Right ventricle myocardium inferior (tissue), 1 donor: ENCODE measurements at regions not wholly inside any gene's neighbourhood (a gene's known extent, or its start where the extent isn't known, plus 50 kb on each side); places are given as distances from the start of the nearest gene placed in this dataset.

ENCODE experiments used
- ATAC-seq: fragments of 200-7000 bp; cut with Tn5 transposase; one replicate; pipeline ENCODE4 v1.9.1; 2020; ENCODE audit warnings: mild to moderate bottlenecking, moderate library complexity
- DNase-seq: peaks from one replicate; pipeline ENCODE4 v3.0.0; 2021; ENCODE audit errors: missing footprints
- intact Hi-C: fragments of 100-400 bp; cut with DNase I; formaldehyde crosslinking; loops from one replicate; pipeline ENCODE4 v1.11.0; 2022
- donor health status: DM: no; HTN: yes; CAD: no; lungs with severe emphysema.

DNA sequence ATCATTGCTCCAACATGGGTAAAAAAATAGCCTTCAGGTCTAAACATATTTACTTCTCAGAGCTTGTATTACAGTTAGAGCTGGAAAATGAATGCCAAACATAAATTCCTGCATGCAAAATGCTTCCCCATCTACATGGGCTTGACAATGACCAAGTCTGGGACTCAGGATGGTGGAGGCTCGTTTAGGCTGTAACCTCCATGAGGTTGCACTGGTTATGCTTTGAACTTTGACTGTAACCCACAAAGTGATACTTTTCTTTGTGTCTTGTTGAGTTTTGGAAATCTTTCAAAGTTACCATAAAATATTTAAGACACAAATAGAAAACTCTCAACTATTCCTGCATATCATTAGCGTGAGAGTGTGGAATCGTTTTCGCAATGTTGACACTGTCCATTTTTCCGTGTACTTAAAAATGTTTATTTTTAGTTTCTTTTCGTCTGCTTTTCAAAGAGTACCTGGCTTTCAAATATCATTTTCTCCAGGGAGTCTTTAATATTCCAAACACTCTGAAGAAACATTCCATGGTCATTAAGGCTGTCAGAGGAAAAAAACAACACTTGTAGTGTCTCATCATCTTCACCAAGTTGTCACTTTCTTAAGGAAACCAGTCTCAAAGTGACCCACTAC, 487.8 kb downstream of the ENC1 start:
- intact Hi-C loops, result no loop called here
- ATAC-seq, result no peak
- no peak for DNase-seq

DNA sequence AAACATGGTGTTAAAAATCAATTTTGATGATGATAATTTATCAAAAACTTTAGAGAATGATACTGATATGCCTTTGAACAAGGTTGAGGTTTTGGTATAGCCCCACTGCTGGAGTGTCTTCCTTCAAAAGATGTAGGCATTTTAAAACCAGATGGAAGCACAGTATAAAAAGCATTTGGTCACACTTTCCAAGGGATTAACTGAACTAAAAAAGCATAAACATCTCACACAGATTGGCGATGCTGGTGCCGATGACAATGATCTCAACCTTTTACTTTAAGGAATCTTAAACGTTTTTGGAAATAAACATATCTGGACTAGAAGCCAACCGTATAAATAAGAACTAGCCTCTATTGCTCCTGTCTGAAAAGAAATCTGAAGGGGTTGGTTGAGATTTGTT, 488.4 kb downstream of the ENC1 start:
- no peak for DNase-seq
- no peak for ATAC-seq
- intact Hi-C loops, result no loop called here

DNA sequence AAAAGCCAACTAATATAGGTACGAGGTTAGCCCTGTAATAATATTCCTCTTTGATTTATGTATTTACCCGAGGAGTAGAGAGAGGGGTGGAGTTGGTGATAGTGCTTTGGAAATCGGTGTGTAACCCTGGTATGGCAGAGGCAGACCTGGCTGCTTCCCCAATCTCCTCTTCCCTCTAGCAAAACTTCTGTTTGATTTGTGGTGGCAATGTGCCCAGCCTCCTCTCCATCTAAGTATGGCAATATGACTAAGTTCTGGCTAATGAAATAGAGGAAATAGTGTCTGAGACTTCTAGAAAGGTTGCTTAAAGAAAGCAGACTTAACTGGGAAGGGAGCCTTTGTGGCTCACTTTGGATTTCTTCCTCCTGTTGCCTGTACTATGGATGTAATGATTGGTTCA, 491.1 kb downstream of the ENC1 start:
- DNase-seq (no peak), ATAC-seq (no peak)
- intact Hi-C loops, result no loop called here

DNA sequence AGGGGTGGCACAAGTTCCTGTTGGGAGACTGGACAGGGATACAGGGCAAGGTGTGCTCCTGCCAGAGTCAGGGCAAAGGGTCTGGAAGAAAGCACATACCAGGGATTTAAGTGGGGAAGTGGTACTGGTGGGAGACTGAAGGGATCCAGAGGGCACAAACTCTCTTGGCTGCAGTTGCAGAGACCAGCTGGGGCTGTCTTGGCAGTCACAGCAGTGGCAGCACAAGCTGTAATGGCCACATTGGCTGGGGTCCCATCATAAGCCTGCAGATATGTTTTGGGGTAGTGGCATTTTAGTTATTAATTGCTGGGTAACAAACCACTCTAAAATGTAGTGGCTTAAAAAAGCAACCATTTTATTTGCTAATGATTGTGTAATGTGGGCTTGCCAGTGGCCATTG, 492.2 kb downstream of the ENC1 start:
- ATAC-seq, result no peak
- DNase-seq, result no peak
- intact Hi-C loops, result no loop called here

DNA sequence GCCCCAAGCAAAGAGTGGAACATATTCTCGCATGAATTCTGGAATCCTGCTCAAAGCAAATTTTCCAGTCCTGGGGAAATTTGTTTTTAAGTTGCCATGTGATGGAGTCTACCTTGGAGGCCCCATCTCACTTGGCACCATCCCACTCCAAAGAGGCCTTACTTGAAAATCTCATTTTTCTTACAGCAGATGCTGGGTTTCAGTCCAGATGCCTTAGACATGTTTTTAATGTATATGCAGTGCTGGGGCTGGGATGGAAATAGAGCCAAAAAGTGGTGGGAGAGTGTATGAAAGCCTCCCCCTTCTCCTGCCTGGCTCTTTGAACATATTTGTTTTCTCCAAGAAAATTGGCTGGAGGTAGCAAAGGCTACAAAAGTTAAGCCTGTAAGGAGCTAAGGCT, 493.7 kb downstream of the ENC1 start:
- intact Hi-C loops, result no loop called here
- no peak for ATAC-seq
- no peak for DNase-seq

DNA sequence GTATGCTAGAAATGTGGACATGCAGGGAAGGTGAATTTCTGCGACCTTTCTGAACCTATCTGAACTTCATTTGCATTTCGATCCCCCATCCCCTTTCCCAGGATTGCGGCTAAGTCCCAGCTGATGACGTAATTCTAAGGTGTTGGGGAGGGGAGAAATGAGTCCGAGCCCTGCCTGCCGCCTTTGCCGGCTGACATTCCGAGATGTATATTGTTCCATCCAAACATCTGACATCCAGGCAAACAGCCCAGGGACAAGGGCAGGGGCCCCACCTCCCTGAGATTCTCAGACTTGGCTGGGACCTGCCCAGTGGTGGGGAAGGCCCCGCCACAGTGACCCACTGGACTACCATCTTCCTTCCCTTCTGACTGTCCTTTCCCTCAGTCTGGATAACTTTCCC, 494.6 kb downstream of the ENC1 start:
- DNase-seq, result no peak
- intact Hi-C loops, result no loop called here
- ATAC-seq, result no peak

DNA sequence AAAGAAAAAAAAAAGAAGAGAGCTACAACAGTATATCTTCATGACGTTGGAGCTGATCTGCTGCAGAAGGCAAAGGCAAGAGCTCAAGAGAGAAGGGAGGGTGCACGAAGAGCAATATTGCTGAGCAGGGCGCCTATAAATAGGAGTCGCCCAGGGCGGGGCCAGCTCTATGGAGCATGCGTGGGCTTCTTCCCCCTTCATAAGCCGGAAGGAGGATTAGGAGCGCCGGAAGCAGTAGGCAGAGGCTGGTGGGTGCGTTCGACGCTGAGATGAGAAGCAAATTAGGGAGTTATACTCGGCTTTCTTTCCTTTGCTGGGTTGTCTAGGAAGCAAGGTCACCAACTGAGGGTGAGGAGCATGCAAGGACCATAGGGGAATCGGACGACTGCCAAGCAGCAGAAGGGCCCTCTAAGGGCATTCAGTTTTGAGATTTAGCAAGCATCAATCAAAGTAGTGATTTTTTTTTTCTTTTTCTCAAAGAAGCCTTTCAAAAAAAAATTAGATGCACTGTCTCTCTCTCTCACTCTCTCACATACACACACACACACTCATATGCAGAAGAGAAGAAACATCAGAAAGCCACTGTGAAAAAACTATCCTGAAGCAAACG, 496.7 kb downstream of the ENC1 start:
- DNase-seq, result no peak
- ATAC-seq, result no peak
- intact Hi-C loops, result no loop called here

DNA sequence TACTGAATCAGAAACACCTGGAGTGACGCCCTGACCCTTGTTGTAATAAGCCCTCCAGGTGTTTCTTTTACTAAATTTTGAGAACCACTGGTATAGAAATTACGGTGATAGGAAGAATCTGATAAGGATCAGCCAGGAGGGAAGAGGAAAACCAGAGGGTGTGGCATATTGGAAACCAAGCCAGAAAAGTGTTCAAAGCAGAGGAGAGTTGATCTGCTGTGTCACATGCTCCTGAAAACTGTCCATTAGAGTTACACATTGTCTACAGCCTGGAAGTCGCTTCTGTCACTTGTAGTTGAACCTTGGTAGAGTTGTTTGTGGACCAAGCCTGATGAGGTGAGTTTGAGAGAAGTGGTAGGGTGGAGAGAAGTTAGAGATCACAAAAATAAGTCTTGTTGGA, 497.4 kb downstream of the ENC1 start:
- no peak for DNase-seq
- ATAC-seq, result no peak
- intact Hi-C loops, result no loop called here

DNA sequence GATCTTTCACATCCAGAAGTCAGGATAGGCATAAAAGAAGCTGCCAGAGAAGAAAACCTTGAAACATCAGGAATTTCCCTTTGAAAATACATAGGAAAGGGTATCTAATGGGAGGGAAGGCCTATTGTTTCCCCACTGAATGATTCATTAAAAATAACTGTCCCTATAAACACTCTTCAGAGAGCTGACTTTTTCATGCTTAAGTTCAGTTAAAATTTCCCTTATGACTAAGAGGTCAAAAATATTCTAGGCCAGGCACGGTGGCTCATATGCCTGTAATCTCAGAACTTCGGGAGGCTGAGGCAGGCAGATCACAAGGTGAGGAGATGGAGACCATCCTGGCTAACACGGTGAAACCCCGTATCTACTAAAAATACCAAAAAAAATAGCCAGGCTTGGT, 499.5 kb downstream of the ENC1 start:
- intact Hi-C loops, result no loop called here
- DNase-seq (no peak), ATAC-seq (no peak)

DNA sequence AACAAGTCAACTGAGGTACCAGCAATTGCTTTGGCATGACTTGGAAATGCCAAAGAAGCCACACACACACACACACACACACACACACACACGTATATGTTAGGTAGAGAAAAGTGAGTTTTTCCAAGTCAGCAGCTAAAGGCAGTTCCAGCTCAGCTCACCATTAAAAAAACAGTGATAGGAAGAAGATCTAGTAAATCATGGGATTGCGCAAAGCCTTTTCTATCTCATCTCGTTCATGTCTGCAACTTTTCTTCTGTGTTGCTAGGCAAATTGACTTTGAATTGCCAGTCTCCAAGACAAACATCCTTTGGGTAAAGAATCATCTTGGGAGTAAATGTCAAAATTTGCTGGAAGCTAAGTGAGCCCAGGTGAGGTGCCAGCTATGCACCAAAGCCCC, 500.1 kb downstream of the ENC1 start:
- ATAC-seq, result no peak

DNA sequence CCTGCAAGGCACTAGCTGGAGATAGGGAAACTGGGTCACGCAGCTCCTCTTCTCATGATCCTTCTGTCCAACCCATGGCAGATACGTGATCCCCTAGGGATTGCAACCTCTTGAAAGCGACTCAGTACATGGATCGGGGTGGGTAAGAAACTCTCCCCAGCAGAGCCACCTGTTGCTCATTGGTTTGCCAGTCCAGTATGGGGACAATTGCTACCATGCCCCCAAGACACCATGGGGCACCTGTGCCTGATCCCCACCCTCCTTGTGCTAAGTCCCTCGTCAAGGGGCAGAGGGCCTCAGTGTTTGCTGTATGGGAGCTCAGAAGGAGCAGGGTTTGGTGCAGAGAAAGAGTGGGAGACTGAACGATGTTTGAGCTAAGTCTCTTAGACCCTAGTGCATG, 500.9 kb downstream of the ENC1 start:
- DNase-seq (no peak), ATAC-seq (no peak)
- intact Hi-C loops, result no loop called here

More for the DNA sequence above, 500.1 kb downstream of the ENC1 start:
- intact Hi-C loops, result no loop called here
- no peak for DNase-seq

DNA sequence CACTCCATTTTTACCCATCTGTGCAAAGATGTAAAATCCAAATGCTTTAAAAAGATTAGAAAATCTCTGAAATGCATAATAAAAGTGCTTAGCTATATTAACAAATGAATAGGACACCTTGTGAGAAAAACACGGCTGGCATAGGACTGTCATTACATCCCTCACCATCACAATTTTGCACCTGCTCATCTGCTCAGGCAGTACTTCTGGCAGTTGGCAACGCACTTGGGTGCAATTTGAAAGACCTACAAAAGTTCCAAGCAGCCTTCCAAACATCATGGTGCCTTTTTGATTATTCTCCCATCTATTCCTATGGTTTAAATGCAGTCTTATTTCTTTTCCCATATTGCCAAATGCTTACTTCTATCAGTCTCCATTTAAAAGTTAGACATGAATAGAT, 501.8 kb downstream of the ENC1 start:
- ATAC-seq, result no peak
- DNase-seq, result no peak
- intact Hi-C loops, result no loop called here

DNA sequence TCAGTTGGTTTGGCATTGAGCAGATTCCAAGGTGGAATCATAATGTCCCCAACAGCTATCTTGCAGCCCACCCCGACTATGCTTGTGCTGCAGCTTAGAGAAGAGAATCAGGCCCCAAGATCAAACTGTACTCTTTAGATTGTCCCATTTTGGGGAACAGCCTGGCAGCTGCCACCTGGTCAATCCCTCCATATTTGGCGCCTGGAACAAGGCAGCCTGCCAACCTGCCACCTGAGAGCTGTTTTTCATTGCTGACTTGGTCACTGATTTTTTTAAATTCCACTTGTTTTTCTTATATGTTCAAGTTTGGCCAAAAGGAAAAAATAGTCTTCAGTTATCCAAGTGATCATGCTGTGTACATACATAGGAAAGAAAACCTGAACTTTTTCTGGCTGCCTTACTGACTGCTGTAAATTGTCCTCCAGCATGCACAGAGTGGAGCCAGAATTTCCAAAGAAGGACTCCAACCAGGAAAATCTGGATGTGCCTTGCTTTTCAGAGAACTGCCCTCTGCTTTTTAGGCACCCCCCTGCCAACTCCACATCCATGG, 504.2 kb downstream of the ENC1 start:
- DNase-seq (no peak), ATAC-seq (no peak)
- intact Hi-C loops, result no loop called here

DNA sequence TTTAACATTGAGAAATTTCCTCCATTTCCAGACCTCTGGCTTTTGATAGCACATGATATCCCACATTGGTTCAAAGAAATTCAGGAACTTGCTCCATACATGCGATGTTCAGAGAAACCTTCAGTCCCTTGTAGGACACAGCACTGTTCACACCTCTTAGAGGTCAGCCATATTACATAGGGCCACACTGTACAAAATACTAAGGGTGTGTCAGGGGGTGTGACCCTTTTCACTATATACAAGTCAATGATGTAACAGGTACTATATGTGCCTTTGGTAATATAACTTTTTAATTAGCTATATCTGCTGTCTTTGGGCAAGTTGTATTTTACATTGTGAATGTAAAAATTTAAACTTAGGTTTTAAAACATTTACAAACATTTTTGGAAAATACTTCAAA, 505.5 kb downstream of the ENC1 start:
- intact Hi-C loops, result no loop called here
- DNase-seq (no peak), ATAC-seq (no peak)

DNA sequence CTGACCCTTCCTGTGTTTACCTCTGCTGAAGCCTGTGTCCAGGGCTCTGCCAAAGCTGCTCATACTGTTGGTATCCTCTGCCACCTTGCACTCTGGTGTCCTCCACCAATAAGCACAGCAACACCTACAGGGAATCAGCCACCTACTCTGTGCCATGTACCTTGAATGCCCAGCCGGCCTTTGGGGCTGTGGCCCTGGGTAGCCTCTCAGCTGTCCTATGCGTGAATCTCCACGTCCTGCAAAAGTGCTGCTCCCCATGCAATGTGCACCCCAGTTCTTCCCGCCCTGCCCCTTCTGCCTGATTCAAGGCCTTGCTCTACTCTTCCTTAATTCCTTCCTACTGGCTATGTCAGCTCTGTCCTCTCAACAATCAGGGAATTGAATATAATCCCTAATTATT, 506.5 kb downstream of the ARHGEF28 start:
- intact Hi-C loops, result no loop called here
- no peak for DNase-seq
- ATAC-seq, result no peak

DNA sequence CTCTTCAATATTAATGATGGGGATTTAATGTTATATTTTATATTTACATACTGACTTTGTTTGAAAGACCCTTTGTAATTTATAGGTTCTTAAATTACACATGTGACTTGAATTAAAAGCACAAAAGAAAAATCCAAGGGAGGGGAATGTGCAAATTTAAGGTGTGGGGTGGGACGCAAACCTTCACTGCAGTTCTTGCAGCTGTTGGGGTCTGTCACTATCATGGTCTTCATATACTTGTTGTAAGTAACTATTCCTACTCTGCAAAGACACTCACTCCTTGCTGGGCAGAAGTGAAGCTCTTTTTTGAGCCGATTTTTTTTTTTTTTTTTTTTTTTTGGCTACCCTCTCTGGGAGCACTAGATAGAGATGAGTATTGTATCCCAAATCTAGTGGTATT, 505.3 kb downstream of the ARHGEF28 start:
- DNase-seq, result no peak
- intact Hi-C loops, result no loop called here
- ATAC-seq, result no peak

DNA sequence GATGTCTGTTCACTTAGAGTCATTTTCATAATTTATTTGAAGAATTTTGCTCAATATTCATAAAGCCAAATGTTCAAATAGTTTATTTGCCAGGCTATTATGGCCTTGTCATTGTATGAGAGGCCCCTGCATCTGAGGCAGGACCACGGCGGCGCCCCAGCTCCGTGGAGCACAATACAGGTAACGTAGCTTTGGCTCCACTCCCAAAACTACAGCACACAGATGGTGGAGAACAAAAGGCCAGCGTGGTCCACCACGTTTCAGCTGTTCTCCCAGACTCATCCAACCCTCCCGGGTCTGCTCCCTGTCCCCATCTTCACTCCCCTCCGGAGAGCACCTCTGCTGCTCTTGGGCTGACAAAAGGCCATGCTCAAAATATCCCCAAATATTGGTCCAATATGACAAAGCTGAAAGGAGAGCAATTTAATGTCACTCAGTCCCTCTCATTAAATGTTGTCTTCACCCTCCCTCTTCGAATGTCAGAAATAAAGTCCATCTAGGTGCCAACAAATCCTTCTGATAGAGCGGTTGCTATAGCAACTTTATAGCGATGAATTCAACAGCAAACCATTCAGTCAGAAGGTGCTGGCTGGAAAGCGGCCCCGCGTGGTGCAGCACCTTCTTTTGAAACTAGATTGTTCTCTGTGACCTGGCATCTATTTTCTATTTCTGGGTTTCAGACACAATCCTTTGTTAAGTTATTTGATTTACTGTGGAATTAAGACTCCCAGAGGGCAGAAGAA, 504.3 kb downstream of the ARHGEF28 start:
- no peak for ATAC-seq
- intact Hi-C loops, result no loop called here
- DNase-seq, result no peak

DNA sequence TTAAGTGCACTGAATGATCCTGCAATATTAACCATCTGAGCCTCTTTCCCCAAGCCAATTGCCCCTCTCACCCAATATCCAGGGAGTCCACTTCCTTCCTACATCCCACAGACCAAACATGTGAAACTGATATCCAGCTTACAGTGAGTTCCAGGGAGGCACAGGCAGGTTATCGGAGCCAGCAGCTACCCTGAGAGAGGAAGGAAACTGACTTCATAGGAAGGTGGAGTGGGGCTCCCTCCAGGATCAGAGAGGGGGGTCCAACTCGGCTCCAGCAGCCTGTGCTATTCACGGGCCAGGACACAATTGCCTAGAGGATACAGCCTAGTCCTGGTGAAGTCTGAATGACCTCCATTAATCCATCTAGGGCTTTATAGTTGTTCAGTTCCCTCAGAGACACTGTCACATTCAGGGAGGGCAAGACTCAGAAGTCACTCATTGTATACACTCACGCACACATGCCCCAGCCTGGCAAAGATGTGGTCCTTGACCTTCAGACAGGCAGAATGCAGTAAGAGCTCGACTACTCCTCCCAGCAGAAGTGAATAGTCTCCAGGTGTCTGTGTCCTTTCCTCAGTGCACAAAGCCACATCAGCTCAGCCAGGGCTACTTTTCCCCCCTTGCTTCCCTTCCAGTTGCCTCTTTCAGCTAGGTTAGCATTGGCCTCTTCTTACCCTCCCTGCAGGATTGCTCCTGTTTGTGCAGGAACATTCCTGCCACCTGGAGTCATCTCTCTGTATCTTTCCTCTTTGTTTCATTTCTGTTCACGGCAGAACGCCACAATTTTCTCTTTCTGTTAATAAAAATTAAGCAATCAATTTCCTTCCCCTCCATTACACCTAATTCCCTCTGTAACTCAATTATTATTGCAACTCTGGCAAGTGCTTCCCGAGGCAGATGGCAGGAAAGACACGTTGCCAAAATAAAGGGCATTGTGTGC, 501.7 kb downstream of the ARHGEF28 start:
- no peak for ATAC-seq
- no peak for DNase-seq
- intact Hi-C loops, result no loop called here

DNA sequence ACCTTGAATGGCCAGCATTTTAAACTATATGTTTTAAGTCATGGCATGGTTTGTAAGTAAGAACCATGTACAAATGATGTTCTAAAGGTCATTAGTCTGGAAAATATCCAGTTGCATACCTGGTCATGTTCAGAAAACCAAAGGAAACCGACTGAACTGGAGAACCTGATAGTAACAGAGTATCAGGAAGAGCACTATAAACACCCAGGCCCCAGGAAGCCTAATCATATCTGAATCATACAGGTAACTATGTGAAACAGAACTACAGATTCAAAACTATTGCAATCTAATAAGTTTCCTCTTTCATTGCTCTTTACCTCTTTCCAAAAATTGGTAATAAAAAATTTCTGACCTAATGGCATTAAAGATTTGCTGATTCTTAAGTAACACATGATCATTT, 500.3 kb downstream of the ARHGEF28 start:
- no peak for ATAC-seq
- no peak for DNase-seq
- intact Hi-C loops, result no loop called here
